Chondrocyte (in vitro differentiated cells): ENCODE measurements at regions not wholly inside any gene's neighbourhood (a gene's known extent, or its start where the extent isn't known, plus 50 kb on each side); places are given as distances from the start of the nearest gene placed in this dataset.

Experiments
- DNase-seq: peaks from one replicate; pipeline ENCODE4 v3.0.0; 2021; ENCODE audit warnings: mixed read lengths, low spot score
- H3K27ac Mint-ChIP-seq: one replicate; pipeline ENCODE4 v1.8.0; 2021; ENCODE audit warnings: mild to moderate bottlenecking, moderate library complexity, mixed read lengths; ENCODE audit not compliant: unreplicated experiment
- H3K27me3 Mint-ChIP-seq: 2 replicates; pipeline ENCODE4 v1.8.0; 2021; ENCODE audit warnings: low read depth, mixed read lengths
- H3K36me3 Mint-ChIP-seq: 2 replicates; pipeline ENCODE4 v1.8.0; 2021; ENCODE audit warnings: low read depth, mixed read lengths
- H3K4me1 Mint-ChIP-seq: 2 replicates; pipeline ENCODE4 v1.8.0; 2021; ENCODE audit warnings: low read depth, mild to moderate bottlenecking, mixed read lengths
- H3K4me3 Mint-ChIP-seq: one replicate; pipeline ENCODE4 v1.8.0; 2021; ENCODE audit warnings: mild to moderate bottlenecking, moderate library complexity, mixed read lengths; ENCODE audit not compliant: unreplicated experiment
- H3K9me3 Mint-ChIP-seq: 2 replicates; pipeline ENCODE4 v1.8.0; 2021; ENCODE audit warnings: low read depth, mixed read lengths
- TF ChIP-seq, protein P1 (sequence below): fragments of 200-600 bp; sonication (generic); IDR thresholded peaks from 2 replicates; pipeline ENCODE4 v1.5.0; 2021; ENCODE audit warnings: antibody characterized with exemption, mild to moderate bottlenecking, moderate library complexity

DNA sequence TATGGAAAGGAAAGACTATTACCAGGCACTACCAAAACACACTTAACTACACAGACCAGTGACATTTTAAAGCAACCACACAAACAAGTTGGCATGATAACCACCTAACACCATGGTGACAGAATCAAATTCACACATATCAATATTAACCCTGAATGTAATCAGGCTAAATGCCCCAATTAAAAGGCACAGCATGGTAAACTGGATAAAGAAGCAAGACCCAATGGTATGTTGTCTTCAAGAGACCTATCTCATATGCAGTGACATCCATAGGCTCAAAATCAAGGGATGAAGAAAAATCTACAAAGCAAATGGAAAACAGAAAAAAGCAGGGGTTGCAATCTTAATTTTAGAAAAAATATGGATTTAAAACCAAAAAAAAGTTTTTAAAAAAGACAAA is 86.0 kb downstream of the SAMD9 start:
- H3K4me3 Mint-ChIP-seq = no peak overlapping the region
- no peaks in the 10 kb centered on the region for H3K27me3 Mint-ChIP-seq
- TF ChIP-seq, protein P1, sequence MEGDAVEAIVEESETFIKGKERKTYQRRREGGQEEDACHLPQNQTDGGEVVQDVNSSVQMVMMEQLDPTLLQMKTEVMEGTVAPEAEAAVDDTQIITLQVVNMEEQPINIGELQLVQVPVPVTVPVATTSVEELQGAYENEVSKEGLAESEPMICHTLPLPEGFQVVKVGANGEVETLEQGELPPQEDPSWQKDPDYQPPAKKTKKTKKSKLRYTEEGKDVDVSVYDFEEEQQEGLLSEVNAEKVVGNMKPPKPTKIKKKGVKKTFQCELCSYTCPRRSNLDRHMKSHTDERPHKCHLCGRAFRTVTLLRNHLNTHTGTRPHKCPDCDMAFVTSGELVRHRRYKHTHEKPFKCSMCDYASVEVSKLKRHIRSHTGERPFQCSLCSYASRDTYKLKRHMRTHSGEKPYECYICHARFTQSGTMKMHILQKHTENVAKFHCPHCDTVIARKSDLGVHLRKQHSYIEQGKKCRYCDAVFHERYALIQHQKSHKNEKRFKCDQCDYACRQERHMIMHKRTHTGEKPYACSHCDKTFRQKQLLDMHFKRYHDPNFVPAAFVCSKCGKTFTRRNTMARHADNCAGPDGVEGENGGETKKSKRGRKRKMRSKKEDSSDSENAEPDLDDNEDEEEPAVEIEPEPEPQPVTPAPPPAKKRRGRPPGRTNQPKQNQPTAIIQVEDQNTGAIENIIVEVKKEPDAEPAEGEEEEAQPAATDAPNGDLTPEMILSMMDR = no peak
- H3K27ac Mint-ChIP-seq = no peak overlapping the region
- peaks cover under 1% of the 10 kb centered on the region for H3K4me1 Mint-ChIP-seq
- peaks cover 6% of the 10 kb centered on the region for H3K36me3 Mint-ChIP-seq
- peaks cover 28% of the 10 kb centered on the region for H3K9me3 Mint-ChIP-seq
- DNase-seq = no peak

DNA sequence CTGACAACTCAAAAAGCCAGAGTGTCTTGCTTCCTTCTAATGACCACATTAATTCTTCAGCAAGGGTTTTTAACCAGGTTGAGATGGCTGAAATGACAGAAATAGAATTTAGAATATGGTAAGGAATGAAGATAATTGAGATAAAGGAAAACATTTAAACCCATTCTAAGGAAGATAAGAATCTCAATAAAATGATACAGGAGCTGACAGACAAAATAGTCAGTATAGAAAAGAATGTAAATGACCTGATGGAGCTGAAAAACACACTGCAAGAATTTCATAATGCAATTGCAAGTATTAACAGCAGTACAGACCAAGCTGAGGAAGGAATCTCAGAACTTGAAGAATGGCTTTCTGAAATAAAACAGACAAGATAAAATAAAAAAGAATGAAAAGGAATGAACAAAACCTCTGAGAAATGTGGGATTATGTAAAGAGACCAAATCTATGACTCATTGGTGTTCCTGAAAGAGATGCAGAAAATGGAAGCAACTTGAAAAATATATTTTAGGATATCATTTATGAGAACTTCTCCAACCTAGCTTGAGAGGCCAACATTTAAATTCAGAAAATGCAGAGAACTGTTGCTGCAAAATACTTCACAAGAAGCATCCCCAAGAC is 87.1 kb downstream of the SAMD9 start:
- Mint-ChIP-seq H3K4me3 (no peak overlapping the region), H3K9me3 (peaks cover 28% of the 10 kb centered on the region), H3K27me3 (no peaks in the 10 kb centered on the region), H3K36me3 (peaks cover 6% of the 10 kb centered on the region), H3K27ac (no peak overlapping the region), H3K4me1 (no peaks in the 10 kb centered on the region)
- TF ChIP-seq, protein P1 = no peak
- DNase-seq = no peak

- peaks cover 6% of the 10 kb centered on the region for H3K36me3 Mint-ChIP-seq
- peaks cover 20% of the 10 kb centered on the region for H3K9me3 Mint-ChIP-seq
- no peaks in the 10 kb centered on the region for H3K27me3 Mint-ChIP-seq
- H3K27ac Mint-ChIP-seq = no peak overlapping the region
- TF ChIP-seq, protein P1 = no peak
- no peak overlapping the region for H3K4me3 Mint-ChIP-seq
- no peaks in the 10 kb centered on the region for H3K4me1 Mint-ChIP-seq
- no peak for DNase-seq
Measured at GRCh38 chr7:93029056-93029455, 88.7 kb downstream of the SAMD9 start.

DNA sequence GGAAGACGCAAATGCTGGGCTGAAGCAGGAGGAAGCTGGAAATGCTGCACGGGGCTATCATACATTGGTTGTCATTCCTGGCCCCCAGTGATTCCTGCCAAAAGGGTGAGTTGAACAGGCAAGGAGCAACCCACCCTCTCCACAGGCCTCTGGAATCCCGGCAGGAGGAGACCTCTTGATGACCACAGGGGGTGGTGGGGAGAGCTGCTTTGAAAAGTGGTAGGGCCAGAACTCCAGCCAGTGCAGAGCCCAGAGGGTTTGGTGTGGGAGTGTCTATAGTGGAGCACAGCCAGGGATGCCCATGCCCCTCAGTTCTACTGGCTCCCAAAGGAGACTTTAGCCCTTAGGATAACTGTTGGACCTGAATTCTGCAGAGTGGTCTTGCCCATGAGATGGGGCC is 89.2 kb downstream of the SAMD9 start:
- H3K4me1 Mint-ChIP-seq = no peaks in the 10 kb centered on the region
- no peaks in the 10 kb centered on the region for H3K27me3 Mint-ChIP-seq
- H3K27ac Mint-ChIP-seq = no peak overlapping the region
- TF ChIP-seq, protein P1 = no peak
- H3K4me3 Mint-ChIP-seq = no peak overlapping the region
- H3K9me3 Mint-ChIP-seq = peaks cover 20% of the 10 kb centered on the region
- peaks cover 6% of the 10 kb centered on the region for H3K36me3 Mint-ChIP-seq
- no peak for DNase-seq

GRCh38 chr7:93027044-93027443 is 90.7 kb downstream of the SAMD9 start:
- peaks cover 14% of the 10 kb centered on the region for H3K9me3 Mint-ChIP-seq
- TF ChIP-seq, protein P1 = no peak
- no peaks in the 10 kb centered on the region for H3K27me3 Mint-ChIP-seq
- H3K4me3 Mint-ChIP-seq = no peak overlapping the region
- H3K27ac Mint-ChIP-seq = no peak overlapping the region
- peaks cover 6% of the 10 kb centered on the region for H3K36me3 Mint-ChIP-seq
- no peak for DNase-seq
- H3K4me1 Mint-ChIP-seq = no peaks in the 10 kb centered on the region
